ENCODE measurements at regions not wholly inside any gene's neighbourhood (a gene's known extent, or its start where the extent isn't known, plus 50 kb on each side); places are given as distances from the start of the nearest gene placed in this dataset.
"Not testable (repeated sequence)": the region's sequence is repeated elsewhere in the genome, so short reads cannot be mapped to it uniquely, and the experiment has no call there.

GRCh38 chr18:28728891-28729290 is 552.0 kb upstream of the CDH2 start:
- no TSS peak for BruUV-seq (replicated peaks)
- H3K4me1 ChIP-seq (ENCODE audit: control insufficient read depth, insufficient read depth, low read length): no peaks in the 10 kb centered on the region
- ChIA-PET CTCF (no interaction called here), POLR2A (no interaction called here)
- H3K9me3 ChIP-seq (ENCODE audit: control insufficient read depth, insufficient read depth, low read depth, low read length): no peaks in the 10 kb centered on the region
- no peak overlapping the region for H3K27ac ChIP-seq (ENCODE audit: low read length)
- TF ChIP-seq POLR2AphosphoS5 (IDR thresholded peaks at IDR 0.05; ENCODE audit: low read depth, low read length) (no peak), REST (IDR thresholded peaks at IDR 0.05; ENCODE audit: insufficient read depth in 1 of 2, low read depth in 2 of 2, low read length in 1 of 2) (no peak), CTCF (IDR thresholded peaks at IDR 0.05) (no peak), TCF7L2 (IDR thresholded peaks at IDR 0.05; ENCODE audit: low read depth, low read length) (no peak), SIN3A (IDR thresholded peaks at IDR 0.05; ENCODE audit: borderline replicate concordance, insufficient read depth, low read depth, low read length) (no peak)
- intact Hi-C loops (cut with micrococcal nuclease; ENCODE audit: unreplicated experiment): no loop called here
- ATAC-seq: no peak
- H3K27me3 ChIP-seq (ENCODE audit: control insufficient read depth, insufficient read depth, low read length): no peaks in the 10 kb centered on the region
- in situ Hi-C loops (cut with HindIII; ENCODE audit: low pct_unique_long_range_greater_than_20kb, low sequenced_read_pairs): no loop called here
- DNase-seq (ENCODE audit: low read depth, low spot score): no peak
- no peak overlapping the region for H3K4me3 ChIP-seq (ENCODE audit: low read depth in 2 of 2, low read length in 2 of 2)
- no peaks in the 10 kb centered on the region for H3K36me3 ChIP-seq (ENCODE audit: control insufficient read depth, insufficient read depth, low read length)

GRCh38 chr18:28727189-28727588 is 550.3 kb upstream of the CDH2 start:
- in situ Hi-C loops (cut with HindIII; ENCODE audit: low pct_unique_long_range_greater_than_20kb, low sequenced_read_pairs); H3K9me3 ChIP-seq (ENCODE audit: control insufficient read depth, insufficient read depth, low read depth, low read length); CTCF ChIA-PET; DNase-seq (ENCODE audit: low read depth, low spot score); H3K4me3 ChIP-seq (ENCODE audit: low read depth in 2 of 2, low read length in 2 of 2); H3K27ac ChIP-seq (ENCODE audit: low read length); H3K27me3 ChIP-seq (ENCODE audit: control insufficient read depth, insufficient read depth, low read length); POLR2A ChIA-PET; H3K4me1 ChIP-seq (ENCODE audit: control insufficient read depth, insufficient read depth, low read length); ATAC-seq; BruUV-seq (replicated peaks); intact Hi-C loops (cut with micrococcal nuclease; ENCODE audit: unreplicated experiment); H3K36me3 ChIP-seq (ENCODE audit: control insufficient read depth, insufficient read depth, low read length): not testable (repeated sequence)

- in situ Hi-C loops (cut with HindIII; ENCODE audit: low pct_unique_long_range_greater_than_20kb, low sequenced_read_pairs): no loop called here
- POLR2A ChIA-PET: no interaction called here
- no peak for DNase-seq (ENCODE audit: low read depth, low spot score)
- no peaks in the 10 kb centered on the region for H3K27me3 ChIP-seq (ENCODE audit: control insufficient read depth, insufficient read depth, low read length)
- CTCF ChIA-PET: no interaction called here
- no peak for ATAC-seq
- no peaks in the 10 kb centered on the region for H3K4me1 ChIP-seq (ENCODE audit: control insufficient read depth, insufficient read depth, low read length)
- BruUV-seq (replicated peaks): no TSS peak
- H3K36me3 ChIP-seq (ENCODE audit: control insufficient read depth, insufficient read depth, low read length): no peaks in the 10 kb centered on the region
- intact Hi-C loops (cut with micrococcal nuclease; ENCODE audit: unreplicated experiment): no loop called here
- no peak for TF ChIP-seq POLR2AphosphoS5 (IDR thresholded peaks at IDR 0.05; ENCODE audit: low read depth, low read length)
- TF ChIP-seq SIN3A (IDR thresholded peaks at IDR 0.05; ENCODE audit: borderline replicate concordance, insufficient read depth, low read depth, low read length): no peak
- no peak for TF ChIP-seq REST (IDR thresholded peaks at IDR 0.05; ENCODE audit: insufficient read depth in 1 of 2, low read depth in 2 of 2, low read length in 1 of 2)
- no peak for TF ChIP-seq TCF7L2 (IDR thresholded peaks at IDR 0.05; ENCODE audit: low read depth, low read length)
- no peak for TF ChIP-seq CTCF (IDR thresholded peaks at IDR 0.05)
- H3K9me3 ChIP-seq (ENCODE audit: control insufficient read depth, insufficient read depth, low read depth, low read length): no peaks in the 10 kb centered on the region
- H3K4me3 ChIP-seq (ENCODE audit: low read depth in 2 of 2, low read length in 2 of 2): no peak overlapping the region
- no peak overlapping the region for H3K27ac ChIP-seq (ENCODE audit: low read length)
Measured at GRCh38 chr18:28725876-28726275, 548.9 kb upstream of the CDH2 start.

Data from Panc1 (cell line).